HG02885 (cell line): ENCODE measurements at regions not wholly inside any gene's neighbourhood (a gene's known extent, or its start where the extent isn't known, plus 50 kb on each side); places are given as distances from the start of the nearest gene placed in this dataset.

ENCODE experiments used
- ATAC-seq: cut with Tn5 transposase; IDR thresholded peaks from one replicate; pipeline ENCODE4 v1.9.1; 2021; ENCODE audit warnings: mild to moderate bottlenecking; ENCODE audit not compliant: unreplicated experiment, poor library complexity

DNA sequence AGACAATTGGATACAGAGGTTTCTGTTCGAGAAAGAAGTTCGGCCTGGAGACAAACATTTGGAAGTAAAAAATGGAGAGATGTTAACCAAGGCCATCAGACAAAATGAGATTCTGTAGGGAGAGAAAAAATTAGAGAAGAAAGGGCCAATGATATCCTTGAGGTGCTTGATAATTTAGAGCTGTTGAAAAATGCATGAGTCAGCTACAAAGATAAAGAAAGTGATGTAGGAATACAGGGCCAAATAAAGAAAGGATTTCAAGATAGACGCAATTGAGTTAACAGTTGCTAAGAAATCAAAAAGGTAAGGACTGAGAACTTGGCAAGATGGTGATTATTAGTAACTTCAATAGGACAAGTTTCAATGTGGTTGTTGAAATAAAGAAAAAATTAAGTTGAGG, 384.2 kb upstream of the SEMA3A start:
- ATAC-seq: no peak

DNA sequence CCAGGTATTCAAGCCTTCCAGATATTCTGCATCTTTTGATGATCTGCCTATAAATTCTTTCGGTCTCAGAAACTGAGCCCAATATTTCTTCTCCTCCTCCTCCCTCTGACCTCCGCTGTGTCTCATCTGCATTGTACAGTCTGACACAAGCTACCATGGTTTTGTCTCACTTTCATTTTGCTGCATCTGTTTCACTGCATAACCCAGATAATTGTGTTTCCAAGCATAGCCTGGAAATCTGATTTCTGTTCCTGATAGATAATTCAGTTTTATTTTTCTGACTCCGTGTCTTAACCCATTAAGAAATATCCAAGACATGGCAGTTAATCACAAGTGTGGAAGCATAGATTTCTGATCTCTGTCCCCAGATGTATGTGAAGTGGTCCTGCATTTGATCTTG, 374.2 kb upstream of the SEMA3A start:
- no peak for ATAC-seq

DNA sequence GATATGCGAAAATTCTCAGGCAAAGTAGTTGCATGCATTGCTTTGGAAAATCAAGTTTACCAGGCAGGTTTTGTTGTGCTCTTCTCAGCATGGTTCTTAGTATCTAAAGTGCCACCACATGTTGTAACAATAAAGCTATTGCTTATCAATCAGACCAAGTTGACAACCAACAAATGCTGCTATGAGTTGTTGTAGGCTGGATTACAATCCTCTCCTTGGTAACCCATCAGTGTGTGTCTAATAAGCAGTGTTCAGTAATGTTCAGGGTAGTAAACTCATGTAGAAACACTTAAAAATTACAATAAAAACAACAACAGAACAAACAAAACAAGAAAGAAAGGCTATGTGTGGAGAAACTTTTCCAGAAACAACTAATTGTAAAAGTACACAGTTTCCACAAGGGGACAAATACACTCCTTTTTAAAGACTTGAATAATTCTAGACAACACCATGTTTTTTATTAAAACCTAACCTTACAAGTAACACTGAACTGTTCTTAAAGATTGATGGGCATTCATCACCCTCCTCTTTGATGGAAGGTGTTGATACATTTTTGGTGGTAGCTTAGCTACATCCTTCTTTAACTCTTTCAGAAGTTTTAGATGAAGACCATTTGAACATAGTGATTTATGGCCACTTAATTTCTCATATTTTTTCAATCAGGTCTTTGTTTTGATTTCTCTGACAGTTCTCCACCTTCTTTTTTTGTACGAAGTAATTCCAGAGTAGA, 370.9 kb upstream of the SEMA3A start:
- ATAC-seq: no peak

DNA sequence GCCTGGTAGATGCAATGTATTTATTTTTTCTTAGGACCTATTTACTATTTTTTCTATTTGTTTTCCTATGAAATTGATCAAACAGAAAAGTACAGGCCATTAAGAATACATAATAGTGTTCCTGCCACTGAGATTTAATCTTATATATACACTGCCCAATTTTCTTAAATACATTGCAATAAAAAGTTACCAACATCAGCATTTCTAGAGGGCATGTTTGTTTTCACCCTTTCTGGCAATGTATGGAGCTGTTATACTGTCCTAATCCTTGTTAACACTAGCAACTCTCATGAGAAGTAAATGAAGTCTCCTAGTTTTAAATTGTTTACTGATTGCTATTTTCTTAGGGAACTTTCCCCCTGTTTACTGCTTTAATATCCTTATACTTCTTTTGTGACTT, 359.1 kb upstream of the SEMA3A start:
- no peak for ATAC-seq

DNA sequence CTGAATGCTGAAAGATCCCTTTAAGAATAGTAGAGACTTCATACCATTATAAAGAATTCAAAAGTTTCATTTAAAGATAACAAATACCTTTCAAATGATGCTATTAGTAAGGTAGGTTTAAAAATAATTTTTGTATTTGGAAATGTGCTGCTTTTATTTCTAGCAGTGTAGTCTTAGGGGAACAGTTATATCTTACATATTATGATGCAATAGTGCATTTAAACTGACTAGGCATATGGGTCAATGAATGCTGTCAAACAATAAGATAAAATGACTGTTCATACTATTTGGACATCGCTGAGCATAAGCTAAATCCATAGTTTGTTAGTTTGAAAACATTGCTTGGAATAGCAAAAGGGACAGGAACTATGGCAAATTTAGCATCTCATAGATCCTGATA, 354.8 kb upstream of the SEMA3A start:
- ATAC-seq: no peak

DNA sequence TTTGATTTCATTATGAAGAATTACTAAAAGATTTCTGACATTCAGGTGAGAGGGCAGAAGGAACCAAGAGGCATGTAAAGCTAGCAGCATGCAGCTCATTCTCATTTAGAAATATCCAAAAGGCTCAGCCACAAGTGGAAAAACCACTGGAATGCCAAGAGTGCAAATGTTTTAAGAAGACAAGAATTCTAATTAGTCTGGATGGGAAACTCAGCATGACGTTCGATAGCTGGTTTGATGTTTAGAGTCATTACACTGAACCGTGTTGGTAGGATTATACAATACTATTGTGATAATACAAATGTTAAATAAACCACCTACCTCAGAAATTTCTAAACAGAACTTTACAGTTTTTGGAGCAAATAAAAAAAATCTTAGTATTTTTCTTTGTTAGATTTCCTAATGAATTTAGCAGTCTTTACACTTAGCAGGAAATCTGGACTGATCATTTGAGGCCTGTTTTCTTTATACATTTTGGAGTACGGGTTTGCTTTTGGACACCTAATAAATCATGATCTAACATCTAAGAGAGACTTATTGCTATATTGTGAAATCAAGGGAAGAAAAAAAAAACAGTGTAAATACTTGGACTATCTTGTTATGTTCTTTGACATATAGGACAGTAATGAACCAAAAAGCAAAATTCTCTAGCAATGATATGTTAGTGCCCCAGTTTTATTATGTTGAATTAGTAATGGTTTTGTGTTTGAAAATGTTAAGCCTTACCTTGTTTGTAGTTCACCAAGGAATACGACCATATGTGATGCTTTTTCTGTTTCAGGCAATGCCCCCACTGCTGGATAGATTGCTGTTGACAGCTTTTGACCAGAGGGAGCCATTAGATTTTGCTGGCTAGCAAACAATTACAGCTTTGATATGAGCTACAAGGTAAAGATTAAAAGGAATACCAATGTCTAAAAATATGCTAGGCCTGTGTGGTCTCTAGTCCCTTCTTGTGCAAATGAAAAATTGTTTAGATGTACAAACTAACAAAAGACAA, 354.1 kb upstream of the SEMA3A start:
- no peak for ATAC-seq

DNA sequence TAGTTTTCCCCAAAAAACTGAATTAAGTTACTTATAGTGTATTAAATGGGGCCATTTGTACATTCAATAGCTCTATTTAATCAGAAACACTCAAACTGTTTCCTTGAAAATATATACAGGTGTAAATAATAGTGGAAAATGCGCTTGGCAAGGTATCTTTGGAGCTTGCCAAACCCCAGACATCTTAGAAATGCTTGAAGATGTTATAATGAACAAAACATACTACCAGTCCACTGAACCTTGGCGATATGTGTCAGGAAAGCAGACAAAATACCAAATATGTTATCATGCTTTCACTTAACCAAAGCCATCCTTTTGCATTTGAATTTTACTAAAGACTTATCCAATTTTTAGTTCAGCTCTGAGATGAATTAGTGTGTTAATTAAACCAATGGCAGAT, 352.7 kb upstream of the SEMA3A start:
- no peak for ATAC-seq

DNA sequence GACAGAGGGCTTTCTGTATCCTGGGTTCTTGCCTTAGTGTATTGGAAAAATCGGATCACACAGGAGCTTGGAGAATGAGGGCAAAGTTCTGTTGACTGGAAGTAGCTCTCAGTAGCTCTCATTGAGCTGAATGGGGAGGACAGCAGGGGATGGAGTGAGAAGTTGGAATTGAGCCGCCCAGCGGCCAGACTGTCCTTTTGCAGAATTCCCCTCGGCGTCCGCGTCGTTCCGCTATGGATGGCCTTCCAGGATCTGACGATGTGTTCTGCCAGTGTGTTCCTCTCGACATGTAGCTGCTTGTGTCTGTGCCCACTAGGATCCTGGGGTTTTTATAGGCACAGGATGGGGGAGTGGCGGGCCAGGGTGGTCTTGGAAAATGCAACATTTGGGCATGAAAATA, 351.8 kb upstream of the SEMA3A start:
- no peak for ATAC-seq

DNA sequence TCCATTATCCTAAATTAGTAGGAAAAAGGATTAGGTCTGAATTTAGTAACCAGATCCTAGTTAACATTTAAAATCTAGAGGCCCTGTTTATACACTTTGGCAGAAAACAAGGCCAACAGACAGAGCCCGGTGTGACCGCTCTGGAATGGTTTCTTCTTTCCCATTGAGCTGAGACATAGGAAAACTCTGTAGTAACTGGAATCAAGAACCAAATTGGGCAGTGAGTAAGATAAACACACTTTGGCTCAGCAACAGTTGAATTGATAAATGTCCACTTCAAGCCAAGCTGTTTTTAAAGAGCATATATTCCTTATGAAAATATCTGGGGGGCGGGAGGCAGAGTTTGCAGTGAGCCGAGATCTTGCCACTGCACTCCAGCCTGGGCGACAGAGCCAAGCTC, 343.7 kb upstream of the SEMA3A start:
- ATAC-seq: no peak

DNA sequence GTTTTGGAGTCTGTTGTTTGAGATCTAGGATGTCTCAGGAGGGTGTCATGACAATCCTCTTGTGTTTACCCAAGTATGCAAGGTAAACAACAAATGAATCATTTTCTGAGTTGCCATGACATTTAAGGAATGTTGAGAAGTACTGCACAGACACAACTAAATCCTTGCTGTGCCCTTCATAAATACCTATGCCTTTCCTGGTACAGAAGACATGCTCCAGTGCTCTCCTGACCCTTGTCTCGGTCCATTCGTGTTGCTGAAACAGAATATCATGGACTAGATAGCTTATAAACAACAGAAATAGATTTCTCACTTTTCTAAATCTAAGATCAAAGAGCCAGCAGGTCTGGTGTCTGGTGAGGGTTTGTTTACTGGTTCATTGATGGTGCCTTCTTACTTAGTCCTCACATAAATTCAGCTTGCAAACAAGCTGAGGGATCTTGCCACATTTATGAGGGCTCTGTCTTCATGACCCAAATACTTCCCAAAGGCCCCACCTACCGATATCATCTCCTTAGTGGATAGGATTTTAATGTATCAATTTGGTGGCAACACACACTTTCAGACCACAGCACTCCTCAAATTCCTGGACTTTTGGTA, 341.8 kb upstream of the SEMA3A start:
- no peak for ATAC-seq

DNA sequence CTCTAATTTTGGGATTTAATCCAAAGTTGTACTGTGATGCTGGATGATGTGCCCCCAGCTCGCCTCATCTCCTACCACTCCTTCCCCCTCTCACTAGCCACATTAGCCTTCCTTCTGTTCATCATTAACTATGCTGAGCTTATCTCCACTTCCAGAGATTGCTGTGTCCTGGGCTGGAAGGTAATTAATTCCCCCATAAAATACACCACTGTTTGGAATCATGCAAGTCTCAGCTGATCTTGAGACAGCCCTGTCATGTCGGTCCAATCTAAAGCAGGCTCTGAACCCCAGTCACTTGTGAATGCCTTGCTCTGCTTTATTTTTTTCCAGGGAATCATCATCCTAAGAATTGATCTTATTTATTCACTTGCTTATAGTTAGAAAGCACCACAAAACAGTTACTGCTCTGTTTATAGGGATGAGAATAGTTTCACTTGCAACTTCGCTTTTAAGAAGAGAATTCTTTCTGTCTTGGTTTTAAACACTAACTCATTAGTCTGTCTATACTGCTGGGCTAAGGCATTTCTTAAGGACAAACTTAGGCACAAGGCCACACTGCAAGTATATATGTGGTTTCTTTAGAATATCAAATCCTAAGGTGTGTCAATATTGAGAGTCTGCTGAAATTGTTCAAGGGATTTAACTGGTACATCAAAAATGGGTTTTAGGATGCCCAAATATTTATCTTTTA, 341.1 kb upstream of the SEMA3A start:
- ATAC-seq: no peak

DNA sequence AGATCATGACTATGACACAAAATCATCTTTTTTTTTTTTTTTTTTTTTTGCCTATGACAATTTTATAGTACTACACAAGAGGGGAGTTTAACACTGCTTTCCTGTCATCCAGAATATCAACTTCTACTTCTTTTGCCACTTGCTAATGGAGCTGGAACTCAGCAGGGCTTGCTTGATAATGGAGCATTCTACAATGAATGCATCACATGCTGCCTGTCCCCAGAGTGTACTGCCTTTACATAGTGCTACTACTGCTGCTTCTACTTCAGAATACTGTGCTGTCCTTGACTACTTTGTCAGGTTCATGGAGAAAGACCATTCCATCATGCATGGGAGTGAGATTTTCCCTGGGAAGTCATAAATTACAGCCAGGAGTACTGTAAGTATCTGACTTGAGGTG, 338.6 kb upstream of the SEMA3A start:
- no peak for ATAC-seq

DNA sequence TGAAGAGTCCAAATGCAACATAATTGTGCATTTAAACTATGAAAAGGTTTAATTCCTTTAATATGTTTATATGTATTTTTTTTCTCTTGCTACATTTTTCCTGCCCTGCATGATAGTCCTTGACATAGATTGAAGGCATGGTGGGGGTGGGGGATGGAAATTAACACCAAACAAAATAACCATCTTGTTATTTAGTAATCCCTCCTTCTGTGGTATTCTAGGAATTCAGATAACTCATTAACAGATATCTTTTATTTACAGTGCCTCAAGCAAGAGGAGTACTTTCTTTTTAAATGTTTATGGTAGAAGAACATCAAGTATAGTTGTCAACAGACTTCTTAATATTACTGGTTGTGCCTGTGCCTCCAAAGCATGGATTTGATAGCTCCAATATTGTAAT, 337.6 kb upstream of the SEMA3A start:
- ATAC-seq: no peak

DNA sequence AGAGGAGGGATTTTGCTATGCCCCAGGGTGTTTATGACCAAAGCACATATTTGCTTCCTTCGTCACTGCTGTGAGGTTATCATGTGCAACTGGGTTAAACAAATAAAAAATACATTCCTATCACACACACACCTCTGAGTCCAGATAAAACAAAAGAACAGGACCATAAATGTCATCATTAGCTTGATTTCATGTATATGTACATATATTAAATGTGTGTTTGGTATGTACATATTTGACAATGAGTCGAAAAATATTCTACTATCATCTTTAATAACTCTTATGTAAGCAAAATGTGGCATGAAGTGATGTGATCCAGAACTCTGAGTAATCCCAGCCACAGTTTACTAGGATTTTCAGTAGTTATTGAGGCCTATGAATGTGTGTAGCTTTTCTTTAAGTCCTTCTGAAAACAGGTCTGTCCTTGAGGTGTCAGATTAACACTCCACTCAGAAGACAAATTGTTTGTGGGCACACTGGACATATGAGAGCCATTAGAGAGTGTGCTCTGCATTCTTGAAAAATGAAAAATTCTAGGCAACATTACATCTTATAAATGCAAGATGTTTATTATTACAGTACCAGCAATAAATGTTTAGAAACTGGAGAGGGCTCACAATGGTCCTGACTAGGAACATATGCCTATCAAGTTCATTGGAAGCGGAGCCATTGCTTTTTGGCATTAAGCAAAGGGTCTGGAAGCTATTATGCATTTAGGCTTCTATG, 335.1 kb upstream of the SEMA3A start:
- no peak for ATAC-seq

DNA sequence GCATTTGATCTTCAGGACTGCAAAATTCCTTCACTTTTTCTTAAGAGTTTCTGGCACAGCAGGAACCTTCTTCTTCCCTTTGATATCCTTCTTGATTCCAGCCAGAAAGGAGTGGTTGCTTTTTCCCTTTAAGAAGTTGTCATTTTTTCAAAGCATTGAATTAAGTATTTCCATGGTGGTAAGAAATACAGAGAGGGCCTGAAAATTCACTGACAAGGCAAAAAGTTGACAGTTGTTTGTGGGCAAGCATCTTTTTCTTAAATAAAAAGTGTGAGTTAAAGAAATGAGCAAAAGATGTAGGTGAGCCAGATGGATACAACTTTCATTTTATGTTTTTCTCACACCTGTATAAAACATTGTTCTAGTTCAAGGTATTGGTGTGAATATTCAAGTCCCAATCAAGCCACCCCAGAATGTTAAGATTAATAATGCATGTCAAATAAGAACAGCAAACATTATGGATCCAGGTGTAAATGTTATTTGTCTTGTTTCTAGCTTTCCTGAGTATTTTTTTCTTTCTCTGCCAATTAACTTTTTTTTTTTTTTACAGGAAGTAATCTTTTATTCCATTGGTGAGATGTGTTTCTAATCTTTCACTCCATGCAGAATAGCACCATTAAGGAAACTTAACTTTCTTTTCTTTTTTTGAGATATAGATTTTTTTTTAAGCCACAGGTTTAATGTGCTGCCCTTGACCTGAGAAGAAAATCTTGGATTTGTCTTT, 334.3 kb upstream of the SEMA3A start:
- no peak for ATAC-seq

DNA sequence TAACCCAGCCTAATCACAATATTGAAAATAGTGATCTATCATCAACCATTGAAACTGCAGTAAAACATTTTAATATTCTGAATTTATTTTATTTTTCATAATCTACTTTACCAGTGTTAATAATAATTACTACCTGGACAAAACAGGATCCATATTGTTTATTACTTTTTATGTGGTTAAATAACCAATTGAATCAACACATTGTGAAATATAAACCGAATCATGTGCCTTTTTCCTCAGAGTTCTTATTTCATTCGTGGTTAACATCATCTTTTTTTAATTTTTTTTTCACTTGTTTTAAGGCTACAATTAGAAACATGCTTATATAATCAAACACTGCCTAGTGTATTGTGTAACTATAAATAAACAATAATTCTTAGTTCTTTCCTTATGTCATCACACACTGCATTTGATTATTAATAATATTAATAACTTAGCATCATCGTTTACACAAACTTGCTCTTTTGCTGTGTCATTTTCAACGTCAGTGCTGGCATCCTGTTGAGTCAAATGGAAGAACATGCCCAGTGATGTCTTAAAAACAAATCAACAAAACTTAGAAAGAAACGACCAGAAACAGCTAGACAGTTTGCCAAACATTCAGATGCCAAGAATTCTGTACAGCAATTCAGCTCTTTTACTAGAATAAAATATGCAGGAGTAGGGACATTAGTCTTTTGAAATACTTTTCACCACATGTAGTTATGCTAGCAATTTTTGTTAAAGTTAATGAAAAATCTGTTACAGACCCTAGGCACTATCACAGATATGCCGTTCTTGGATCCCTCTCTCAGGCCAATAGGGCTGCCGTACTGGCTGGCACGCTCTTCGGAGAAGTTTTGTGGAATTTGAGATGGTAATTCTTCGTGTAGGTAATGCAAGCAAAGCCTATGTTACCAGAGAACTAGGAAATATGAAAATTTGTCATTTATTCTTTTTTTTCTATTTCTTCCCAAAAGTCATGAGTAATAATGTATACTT, 330.4 kb upstream of the SEMA3A start:
- ATAC-seq: no peak

DNA sequence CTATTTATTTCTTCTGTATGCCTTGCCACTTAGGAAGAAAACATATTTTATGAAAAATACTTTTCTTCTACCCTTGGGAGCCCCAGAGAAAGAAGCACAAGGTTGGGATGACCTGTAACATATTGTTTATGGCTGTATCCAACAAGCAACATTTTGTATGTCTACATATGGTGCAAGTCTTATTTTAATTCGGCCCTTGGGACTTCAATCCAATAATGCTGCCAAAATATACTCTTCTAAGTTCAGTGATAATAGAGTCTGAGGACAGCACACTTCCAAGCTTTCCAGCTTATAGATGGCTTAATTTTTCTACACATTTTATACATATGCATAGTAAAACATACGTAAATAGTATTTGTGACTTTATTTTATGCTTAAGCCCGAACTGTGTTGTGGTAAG, 318.5 kb upstream of the SEMA3A start:
- no peak for ATAC-seq

DNA sequence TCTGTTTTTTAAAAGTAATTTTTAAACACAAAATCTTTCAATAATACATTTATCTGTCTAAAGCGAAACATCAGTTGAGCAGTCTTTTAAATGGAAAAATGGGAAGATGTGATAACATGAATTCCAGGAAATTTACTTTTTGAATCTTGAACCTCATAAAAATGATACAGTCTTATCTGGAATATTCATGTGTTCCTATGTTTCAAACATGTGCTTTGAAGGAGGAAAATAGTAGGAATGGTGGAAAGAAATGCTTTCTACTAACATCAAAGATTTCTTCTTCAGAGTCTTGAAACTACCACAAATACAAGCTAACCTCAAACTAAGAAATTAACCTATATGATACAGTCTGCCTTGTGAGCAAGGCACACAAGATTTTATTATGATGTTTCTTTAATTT, 317.5 kb upstream of the SEMA3A start:
- ATAC-seq: no peak
